Type B pancreatic cell (in vitro differentiated cells): ENCODE measurements at regions not wholly inside any gene's neighbourhood (a gene's known extent, or its start where the extent isn't known, plus 50 kb on each side); places are given as distances from the start of the nearest gene placed in this dataset.
"Not testable (repeated sequence)": the region's sequence is repeated elsewhere in the genome, so short reads cannot be mapped to it uniquely, and the experiment has no call there.

Source experiments
- DNase-seq: peaks from one replicate; pipeline ENCODE4 v3.0.0; 2021; ENCODE audit warnings: mixed read lengths; ENCODE audit not compliant: unreplicated experiment; ENCODE audit errors: extremely low spot score
- H3K27ac Mint-ChIP-seq: 2 replicates; pipeline ENCODE4 v1.8.0; 2021; ENCODE audit warnings: mild to moderate bottlenecking, mixed read lengths
- H3K27me3 Mint-ChIP-seq: 2 replicates; pipeline ENCODE4 v1.8.0; 2021; ENCODE audit warnings: mixed read lengths
- H3K36me3 Mint-ChIP-seq: 2 replicates; pipeline ENCODE4 v1.8.0; 2021; ENCODE audit warnings: mixed read lengths
- H3K4me1 Mint-ChIP-seq: one replicate; pipeline ENCODE4 v1.8.0; 2021; ENCODE audit warnings: mixed read lengths; ENCODE audit not compliant: unreplicated experiment
- H3K4me3 Mint-ChIP-seq: 2 replicates; pipeline ENCODE4 v1.8.0; 2021; ENCODE audit warnings: mild to moderate bottlenecking, mixed read lengths
- H3K9me3 Mint-ChIP-seq: 2 replicates; pipeline ENCODE4 v1.8.0; 2021; ENCODE audit warnings: mixed read lengths
- TF ChIP-seq, protein P1 (sequence below): fragments of 200-600 bp; sonication (generic); conservative IDR thresholded peaks from 2 replicates; pipeline ENCODE4 v1.5.0; 2021; ENCODE audit warnings: antibody characterized with exemption, mild to moderate bottlenecking

DNA sequence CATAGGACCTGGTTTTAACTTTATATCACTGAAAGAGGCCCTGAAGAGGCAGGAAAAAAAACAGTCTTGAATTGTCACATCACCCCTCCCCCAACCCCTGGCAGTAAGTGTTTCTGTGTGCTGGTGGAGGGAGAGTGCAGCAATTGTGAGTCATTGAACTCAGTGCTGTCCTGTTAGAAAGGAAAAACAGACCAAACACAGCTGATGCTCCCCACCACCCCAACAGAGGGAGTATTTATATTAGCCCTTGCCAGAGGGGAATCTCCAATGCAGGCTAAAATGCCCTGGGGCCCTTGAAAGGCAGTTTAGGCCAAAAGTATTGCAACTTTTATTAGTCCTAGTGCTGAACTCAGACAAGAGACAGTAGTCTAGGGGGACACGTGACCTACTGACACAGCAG is 197.8 kb upstream of the AGTR2 start:
- Mint-ChIP-seq H3K4me1 (peaks cover 9% of the 10 kb centered on the region), H3K4me3 (no peak overlapping the region), H3K27me3 (peaks cover 4% of the 10 kb centered on the region), H3K27ac (no peak overlapping the region), H3K36me3 (peaks cover under 1% of the 10 kb centered on the region), H3K9me3 (no peaks in the 10 kb centered on the region)
- no peak for DNase-seq
- TF ChIP-seq, protein P1, sequence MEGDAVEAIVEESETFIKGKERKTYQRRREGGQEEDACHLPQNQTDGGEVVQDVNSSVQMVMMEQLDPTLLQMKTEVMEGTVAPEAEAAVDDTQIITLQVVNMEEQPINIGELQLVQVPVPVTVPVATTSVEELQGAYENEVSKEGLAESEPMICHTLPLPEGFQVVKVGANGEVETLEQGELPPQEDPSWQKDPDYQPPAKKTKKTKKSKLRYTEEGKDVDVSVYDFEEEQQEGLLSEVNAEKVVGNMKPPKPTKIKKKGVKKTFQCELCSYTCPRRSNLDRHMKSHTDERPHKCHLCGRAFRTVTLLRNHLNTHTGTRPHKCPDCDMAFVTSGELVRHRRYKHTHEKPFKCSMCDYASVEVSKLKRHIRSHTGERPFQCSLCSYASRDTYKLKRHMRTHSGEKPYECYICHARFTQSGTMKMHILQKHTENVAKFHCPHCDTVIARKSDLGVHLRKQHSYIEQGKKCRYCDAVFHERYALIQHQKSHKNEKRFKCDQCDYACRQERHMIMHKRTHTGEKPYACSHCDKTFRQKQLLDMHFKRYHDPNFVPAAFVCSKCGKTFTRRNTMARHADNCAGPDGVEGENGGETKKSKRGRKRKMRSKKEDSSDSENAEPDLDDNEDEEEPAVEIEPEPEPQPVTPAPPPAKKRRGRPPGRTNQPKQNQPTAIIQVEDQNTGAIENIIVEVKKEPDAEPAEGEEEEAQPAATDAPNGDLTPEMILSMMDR, result no peak

DNA sequence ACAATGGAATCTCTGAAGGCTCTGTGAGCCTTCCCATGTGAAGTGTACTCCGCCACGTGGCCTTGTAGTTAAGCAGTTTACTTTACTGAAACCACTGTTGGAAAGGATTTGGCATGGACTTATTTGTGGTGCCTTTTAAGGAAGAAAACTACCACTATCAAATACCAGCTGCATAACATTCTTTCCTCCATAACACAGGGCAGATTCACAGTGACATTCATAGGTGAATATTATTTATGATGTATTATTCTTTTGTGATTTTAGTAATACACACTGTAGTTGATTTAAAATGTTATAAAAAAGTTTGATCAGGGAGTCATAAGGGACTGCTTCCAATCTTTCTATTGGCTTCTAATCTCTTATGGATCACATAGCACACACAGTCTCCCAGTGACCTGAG is 192.5 kb upstream of the AGTR2 start:
- TF ChIP-seq, protein P1, result no peak
- no peaks in the 10 kb centered on the region for H3K27me3 Mint-ChIP-seq
- H3K36me3 Mint-ChIP-seq, result no peaks in the 10 kb centered on the region
- H3K27ac Mint-ChIP-seq, result no peak overlapping the region
- no peaks in the 10 kb centered on the region for H3K4me1 Mint-ChIP-seq
- no peak for DNase-seq
- H3K4me3 Mint-ChIP-seq, result no peak overlapping the region
- H3K9me3 Mint-ChIP-seq, result peaks cover 5% of the 10 kb centered on the region

DNA sequence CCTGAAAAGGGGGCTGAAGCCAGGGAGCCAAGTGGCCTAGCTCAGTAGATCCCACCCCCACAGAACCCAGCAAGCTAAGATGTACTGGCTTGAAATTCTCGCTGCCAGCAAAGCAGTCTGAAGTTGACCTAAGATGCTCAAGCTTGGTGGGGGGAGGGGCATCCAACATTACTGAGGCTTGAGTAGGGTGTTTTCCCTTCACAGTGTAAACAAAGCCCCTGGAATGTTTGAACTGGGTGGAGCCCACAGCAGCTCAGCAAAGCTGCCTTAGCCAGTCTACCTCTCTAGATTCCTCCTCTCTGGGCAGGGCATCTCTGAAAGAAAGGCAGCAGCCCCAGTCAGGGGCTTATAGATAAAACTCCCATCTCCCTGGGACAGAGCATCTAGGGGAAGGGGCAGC is 187.4 kb upstream of the AGTR2 start:
- H3K4me1 Mint-ChIP-seq, H3K36me3 Mint-ChIP-seq, DNase-seq, H3K27ac Mint-ChIP-seq, H3K4me3 Mint-ChIP-seq, H3K27me3 Mint-ChIP-seq, H3K9me3 Mint-ChIP-seq: not testable (repeated sequence)

DNA sequence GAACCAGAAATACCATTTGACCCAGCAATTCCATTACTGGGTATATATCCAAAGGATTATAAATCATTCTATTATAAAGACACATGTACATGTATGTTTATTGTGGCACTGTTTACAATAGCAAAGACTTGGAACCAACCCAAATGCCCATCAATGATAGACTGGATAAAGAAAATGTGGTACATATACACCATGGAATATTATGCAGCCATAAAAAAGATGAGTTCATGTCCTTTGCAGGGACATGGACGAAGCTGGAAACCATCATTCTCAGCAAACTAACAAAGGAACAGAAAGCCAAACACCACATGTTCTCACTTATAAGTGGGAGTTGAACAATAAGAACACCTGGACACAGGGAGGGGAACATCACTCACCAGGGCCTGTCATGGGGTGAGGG is 183.1 kb upstream of the AGTR2 start:
- not testable (repeated sequence) for H3K9me3 Mint-ChIP-seq, H3K36me3 Mint-ChIP-seq, H3K27ac Mint-ChIP-seq, H3K27me3 Mint-ChIP-seq, H3K4me3 Mint-ChIP-seq, H3K4me1 Mint-ChIP-seq, DNase-seq

DNA sequence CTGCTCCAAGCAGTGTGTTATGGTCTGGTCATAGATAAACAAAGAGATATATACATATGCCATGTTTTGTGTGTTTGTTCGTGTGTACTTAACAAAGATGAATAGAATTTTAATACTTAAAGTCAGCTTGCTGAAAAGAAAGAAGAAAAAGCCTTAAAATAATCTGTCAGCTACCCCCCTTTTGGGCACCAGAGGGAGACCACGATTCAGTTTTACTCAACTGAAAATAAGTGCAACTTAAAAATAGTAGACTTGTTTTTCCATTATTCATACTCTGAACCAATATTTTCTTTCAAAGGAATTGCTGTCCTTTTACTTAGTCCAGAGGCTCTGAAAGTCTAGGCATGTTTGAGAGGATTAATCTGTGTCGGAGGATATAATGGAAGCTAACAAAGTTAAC is 181.7 kb upstream of the AGTR2 start:
- Mint-ChIP-seq H3K36me3 (no peaks in the 10 kb centered on the region), H3K4me1 (no peaks in the 10 kb centered on the region), H3K27me3 (no peaks in the 10 kb centered on the region), H3K9me3 (peaks cover 5% of the 10 kb centered on the region), H3K27ac (no peak overlapping the region), H3K4me3 (no peak overlapping the region)
- TF ChIP-seq, protein P1, result peak; percentile 64
- no peak for DNase-seq

DNA sequence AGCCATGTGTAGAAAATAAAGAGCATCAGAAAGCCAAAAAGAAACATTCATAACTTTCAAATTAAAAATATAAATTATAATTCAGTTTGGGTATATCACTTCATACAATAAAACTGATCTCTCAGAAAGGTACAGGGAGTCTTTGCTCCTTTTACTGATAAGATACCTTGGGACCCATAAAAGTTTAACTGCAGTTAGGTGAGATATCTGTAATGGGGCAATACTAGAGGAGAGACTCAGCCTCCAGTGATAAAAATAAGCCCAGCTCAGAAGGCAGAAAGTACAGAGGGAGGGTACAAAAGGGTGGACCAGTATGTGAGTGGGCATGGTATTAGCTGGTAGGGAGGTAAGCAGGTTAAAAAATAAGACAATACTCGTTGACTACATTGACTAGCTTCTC is 180.9 kb upstream of the AGTR2 start:
- Mint-ChIP-seq H3K9me3 (peaks cover 5% of the 10 kb centered on the region), H3K36me3 (no peaks in the 10 kb centered on the region), H3K4me3 (no peak overlapping the region), H3K27me3 (no peaks in the 10 kb centered on the region), H3K4me1 (no peaks in the 10 kb centered on the region), H3K27ac (no peak overlapping the region)
- DNase-seq, result no peak
- TF ChIP-seq, protein P1, result no peak

DNA sequence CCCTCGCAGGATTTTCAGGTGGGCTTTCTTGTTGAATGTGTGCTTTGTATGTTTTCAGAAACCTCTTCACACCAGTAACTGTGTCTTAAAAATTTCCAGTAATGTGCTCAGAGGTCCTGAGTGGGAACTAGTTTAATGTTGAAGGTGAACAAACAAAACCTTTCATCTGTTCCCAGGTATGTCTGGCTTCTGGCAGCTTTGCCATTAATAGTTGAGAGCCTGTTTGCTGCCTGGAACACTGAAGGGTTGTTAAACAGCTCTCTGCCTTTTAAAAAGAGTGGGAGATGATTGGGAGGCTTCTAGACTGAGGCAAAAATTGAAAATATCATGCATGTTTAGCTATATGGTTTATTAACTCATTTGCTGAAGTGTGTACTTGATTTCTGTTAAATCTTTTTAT is 161.2 kb upstream of the AGTR2 start:
- Mint-ChIP-seq H3K36me3 (no peaks in the 10 kb centered on the region), H3K4me1 (peaks cover 7% of the 10 kb centered on the region), H3K9me3 (no peaks in the 10 kb centered on the region), H3K27me3 (peaks cover 10% of the 10 kb centered on the region), H3K4me3 (peak overlapping the region; percentile 24), H3K27ac (no peak overlapping the region)
- TF ChIP-seq, protein P1, result no peak
- no peak for DNase-seq
